ENCODE measurements at regions not wholly inside any gene's neighbourhood (a gene's known extent, or its start where the extent isn't known, plus 50 kb on each side); places are given as distances from the start of the nearest gene placed in this dataset.

- Histone ChIP-seq H3K27me3 (no peaks in the 10 kb centered on the region), H3K9me3 (no peaks in the 10 kb centered on the region), H3K27ac (no peak overlapping the region), H3K4me1 (no peaks in the 10 kb centered on the region), H3K36me3 (no peaks in the 10 kb centered on the region), H3K4me3 (no peak overlapping the region)
- TF ChIP-seq CTCF (IDR thresholded peaks at IDR 0.05), result no peak
- ATAC-seq (no peak), DNase-seq (no peak), FAIRE-seq (no peak)
- intact Hi-C loops (cut with DNase I), result no loop called here
- 75 to 85% methylated on average over 3 of the region's 3 CpGs for WGBS, 2 donors
These were observed 50.1 kb upstream of the ASAP2 start for GRCh38 chr2:9156483-9156882.

GRCh38 chr2:9154061-9154460, 52.6 kb upstream of the ASAP2 start:
- no peak for TF ChIP-seq CTCF (IDR thresholded peaks at IDR 0.05)
- Histone ChIP-seq H3K27ac (no peak overlapping the region), H3K27me3 (no peaks in the 10 kb centered on the region), H3K36me3 (no peaks in the 10 kb centered on the region), H3K4me1 (no peaks in the 10 kb centered on the region), H3K9me3 (no peaks in the 10 kb centered on the region), H3K4me3 (no peak overlapping the region)
- WGBS, 2 donors, result 87 to 97% methylated on average over 2 of the region's 2 CpGs
- FAIRE-seq, result no peak
- no peak for DNase-seq
- ATAC-seq, result no peak
- intact Hi-C loops (cut with DNase I), result no loop called here

- Histone ChIP-seq H3K4me1 (no peaks in the 10 kb centered on the region), H3K9me3 (no peaks in the 10 kb centered on the region), H3K4me3 (no peak overlapping the region), H3K36me3 (no peaks in the 10 kb centered on the region), H3K27ac (peak overlapping the region in 1 of 4 donors; percentile 4), H3K27me3 (no peaks in the 10 kb centered on the region)
- FAIRE-seq (no peak), ATAC-seq (peak in 3 of 4 donors; percentile 14 to 40 (median 37)), DNase-seq (no peak)
- intact Hi-C loops (cut with DNase I), result no loop called here
- TF ChIP-seq CTCF (IDR thresholded peaks at IDR 0.05), result no peak
- 64 to 67% methylated on average over 4 of the region's 4 CpGs for WGBS, 2 donors
These were observed 53.0 kb upstream of the ASAP2 start for GRCh38 chr2:9153643-9153980.

DNA sequence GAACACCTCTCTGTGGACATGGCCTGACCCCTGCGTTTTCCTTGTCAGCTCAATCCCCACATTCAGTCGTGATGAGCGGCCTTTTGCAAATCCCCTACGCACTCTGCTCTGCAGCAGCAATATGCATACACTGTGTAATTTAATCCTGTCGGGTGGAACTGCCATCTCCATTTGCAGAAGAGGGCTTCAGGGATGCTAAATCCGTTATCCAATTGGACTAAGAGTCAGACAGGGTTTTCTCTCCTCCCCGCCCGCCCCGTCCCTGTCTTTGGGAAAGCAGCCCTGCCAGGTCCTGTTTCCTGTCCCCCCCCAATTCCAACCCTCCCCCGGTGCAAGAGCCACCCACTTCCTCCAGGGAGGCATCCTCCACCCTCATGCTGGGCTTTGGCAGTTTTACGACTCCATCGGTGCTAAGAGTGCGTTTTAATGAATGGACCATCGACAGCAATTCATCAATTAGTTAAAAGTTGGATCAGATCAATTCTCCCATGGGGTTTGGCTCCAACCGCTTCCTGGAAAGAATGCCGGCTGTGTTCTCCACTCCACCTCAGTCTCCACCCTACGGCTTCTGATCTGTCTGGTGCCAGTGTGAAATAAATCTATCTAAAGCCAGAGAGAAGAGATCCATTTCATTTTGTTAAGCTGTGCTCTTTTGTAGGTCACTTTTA, 53.5 kb upstream of the ASAP2 start:
- Histone ChIP-seq H3K4me3 (no peak overlapping the region), H3K9me3 (no peaks in the 10 kb centered on the region), H3K27ac (peak overlapping the region in 1 of 4 donors; percentile 4), H3K4me1 (no peaks in the 10 kb centered on the region), H3K36me3 (no peaks in the 10 kb centered on the region), H3K27me3 (no peaks in the 10 kb centered on the region)
- FAIRE-seq, result no peak
- intact Hi-C loops (cut with DNase I), result no loop called here
- ATAC-seq, result peak in 3 of 4 donors; percentile 17 to 45 (median 25)
- 27 to 28% methylated on average over 16 to 17 of the region's 17 CpGs for WGBS, 2 donors
- DNase-seq, result no peak
- TF ChIP-seq CTCF (IDR thresholded peaks at IDR 0.05), result no peak

GRCh38 chr2:9150906-9151305, 55.7 kb upstream of the ASAP2 start:
- Histone ChIP-seq H3K4me3 (no peak overlapping the region), H3K4me1 (no peaks in the 10 kb centered on the region), H3K36me3 (no peaks in the 10 kb centered on the region), H3K27ac (no peak overlapping the region), H3K9me3 (no peaks in the 10 kb centered on the region), H3K27me3 (no peaks in the 10 kb centered on the region)
- intact Hi-C loops (cut with DNase I), result no loop called here
- TF ChIP-seq CTCF (IDR thresholded peaks at IDR 0.05), result no peak
- 83 to 90% methylated on average over 13 of the region's 13 CpGs for WGBS, 2 donors
- ATAC-seq (no peak), FAIRE-seq (no peak), DNase-seq (no peak)

Measured in pancreas (tissue), 10 donors.